Progenitor cell of endocrine pancreas (in vitro differentiated cells): ENCODE measurements at regions not wholly inside any gene's neighbourhood (a gene's known extent, or its start where the extent isn't known, plus 50 kb on each side); places are given as distances from the start of the nearest gene placed in this dataset.

Source experiments
- DNase-seq: peaks from one replicate; pipeline ENCODE4 v3.0.0; 2021; ENCODE audit warnings: low spot score; ENCODE audit not compliant: unreplicated experiment
- H3K27ac Mint-ChIP-seq: 2 replicates; pipeline ENCODE4 v1.8.0; 2021; ENCODE audit warnings: mild to moderate bottlenecking, moderate library complexity, mixed read lengths
- H3K27me3 Mint-ChIP-seq: 2 replicates; pipeline ENCODE4 v1.8.0; 2021; ENCODE audit warnings: mixed read lengths
- H3K36me3 Mint-ChIP-seq: 2 replicates; pipeline ENCODE4 v1.8.0; 2022; ENCODE audit warnings: mixed read lengths; ENCODE audit not compliant: insufficient read depth
- H3K4me1 Mint-ChIP-seq: 2 replicates; pipeline ENCODE4 v1.8.0; 2021; ENCODE audit warnings: low read depth, mixed read lengths
- H3K4me3 Mint-ChIP-seq: 2 replicates; pipeline ENCODE4 v1.8.0; 2021; ENCODE audit warnings: low read depth, mild to moderate bottlenecking, moderate library complexity, mixed read lengths
- H3K9me3 Mint-ChIP-seq: 2 replicates; pipeline ENCODE4 v1.8.0; 2021; ENCODE audit warnings: low read depth, mixed read lengths
- CTCF ChIP-seq: fragments of 200-600 bp; sonication (generic); IDR thresholded peaks from one replicate; pipeline ENCODE4 v1.5.0; 2021; ENCODE audit warnings: antibody characterized with exemption, mild to moderate bottlenecking; ENCODE audit not compliant: unreplicated experiment

- Mint-ChIP-seq H3K4me3 (no peak overlapping the region), H3K9me3 (no peaks in the 10 kb centered on the region), H3K27me3 (no peaks in the 10 kb centered on the region), H3K36me3 (no peaks in the 10 kb centered on the region), H3K27ac (peak overlapping the region; percentile 35), H3K4me1 (peaks cover 15% of the 10 kb centered on the region)
- TF ChIP-seq CTCF = no peak
- no peak for DNase-seq
These were observed 432.8 kb upstream of the NR2F2 start for GRCh38 chr15:95897651-95898050.

GRCh38 chr15:95898761-95899160 is 431.7 kb upstream of the NR2F2 start:
- TF ChIP-seq CTCF = no peak
- Mint-ChIP-seq H3K36me3 (no peaks in the 10 kb centered on the region), H3K27me3 (no peaks in the 10 kb centered on the region), H3K4me3 (no peak overlapping the region), H3K27ac (no peak overlapping the region), H3K4me1 (peaks cover 22% of the 10 kb centered on the region), H3K9me3 (no peaks in the 10 kb centered on the region)
- no peak for DNase-seq

- Mint-ChIP-seq H3K27me3 (peaks cover 5% of the 10 kb centered on the region), H3K4me1 (peaks cover 31% of the 10 kb centered on the region), H3K36me3 (peaks cover 3% of the 10 kb centered on the region), H3K27ac (no peak overlapping the region), H3K4me3 (no peak overlapping the region), H3K9me3 (peaks cover 5% of the 10 kb centered on the region)
- TF ChIP-seq CTCF = no peak
- no peak for DNase-seq
These were observed 429.2 kb upstream of the NR2F2 start for GRCh38 chr15:95901271-95901670.

GRCh38 chr15:95902606-95903005 is 427.9 kb upstream of the NR2F2 start:
- H3K4me3 Mint-ChIP-seq = no peak overlapping the region
- no peak for TF ChIP-seq CTCF
- no peak overlapping the region for H3K27ac Mint-ChIP-seq
- peaks cover 5% of the 10 kb centered on the region for H3K27me3 Mint-ChIP-seq
- peaks cover 30% of the 10 kb centered on the region for H3K4me1 Mint-ChIP-seq
- no peak for DNase-seq
- H3K36me3 Mint-ChIP-seq = peaks cover 3% of the 10 kb centered on the region
- H3K9me3 Mint-ChIP-seq = peaks cover 5% of the 10 kb centered on the region

- Mint-ChIP-seq H3K27me3 (peaks cover 5% of the 10 kb centered on the region), H3K36me3 (peaks cover 3% of the 10 kb centered on the region), H3K9me3 (peaks cover 5% of the 10 kb centered on the region), H3K27ac (no peak overlapping the region), H3K4me1 (peaks cover 27% of the 10 kb centered on the region), H3K4me3 (no peak overlapping the region)
- no peak for TF ChIP-seq CTCF
- DNase-seq = no peak
These were observed 427.1 kb upstream of the NR2F2 start for GRCh38 chr15:95903352-95903751.
